ENCODE measurements at regions not wholly inside any gene's neighbourhood (a gene's known extent, or its start where the extent isn't known, plus 50 kb on each side); places are given as distances from the start of the nearest gene placed in this dataset.

GRCh38 chrX:121154858-121155404, 107.5 kb downstream of the GLUD2 start:
- ChIA-PET POLR2A (no interaction called here), CTCF (no interaction called here)
- no TSS peak for BruUV-seq (replicated peaks)
- Histone ChIP-seq H3K9me3 (ENCODE audit: control insufficient read depth, insufficient read depth, low read depth, low read length) (no peaks in the 10 kb centered on the region), H3K4me3 (ENCODE audit: low read depth in 2 of 2, low read length in 2 of 2) (no peak overlapping the region), H3K27me3 (ENCODE audit: control insufficient read depth, insufficient read depth, low read length) (no peaks in the 10 kb centered on the region), H3K36me3 (ENCODE audit: control insufficient read depth, insufficient read depth, low read length) (no peaks in the 10 kb centered on the region), H3K27ac (ENCODE audit: low read length) (no peak overlapping the region), H3K4me1 (ENCODE audit: control insufficient read depth, insufficient read depth, low read length) (no peaks in the 10 kb centered on the region)
- DNase-seq (ENCODE audit: low read depth, low spot score) (no peak), ATAC-seq (no peak)
- intact Hi-C loops (cut with micrococcal nuclease; ENCODE audit: unreplicated experiment) (no loop called here), in situ Hi-C loops (cut with HindIII; ENCODE audit: low pct_unique_long_range_greater_than_20kb, low sequenced_read_pairs) (no loop called here)
- TF ChIP-seq SIN3A (IDR thresholded peaks at IDR 0.05; ENCODE audit: borderline replicate concordance, insufficient read depth, low read depth, low read length) (no peak), CTCF (IDR thresholded peaks at IDR 0.05) (no peak), REST (IDR thresholded peaks at IDR 0.05; ENCODE audit: insufficient read depth in 1 of 2, low read depth in 2 of 2, low read length in 1 of 2) (no peak), TCF7L2 (IDR thresholded peaks at IDR 0.05; ENCODE audit: low read depth, low read length) (no peak), POLR2AphosphoS5 (IDR thresholded peaks at IDR 0.05; ENCODE audit: low read depth, low read length) (no peak)

GRCh38 chrX:121160987-121161386, 113.6 kb downstream of the GLUD2 start:
- ChIA-PET CTCF (no interaction called here), POLR2A (no interaction called here)
- in situ Hi-C loops (cut with HindIII; ENCODE audit: low pct_unique_long_range_greater_than_20kb, low sequenced_read_pairs) (no loop called here), intact Hi-C loops (cut with micrococcal nuclease; ENCODE audit: unreplicated experiment) (no loop called here)
- ATAC-seq (no peak), DNase-seq (ENCODE audit: low read depth, low spot score) (no peak)
- H3K36me3 ChIP-seq (ENCODE audit: control insufficient read depth, insufficient read depth, low read length) = no peaks in the 10 kb centered on the region; the same call in 1 of the 2 replicates
- no TSS peak for BruUV-seq (replicated peaks)
- no peak overlapping the region for H3K4me3 ChIP-seq (ENCODE audit: low read depth in 2 of 2, low read length in 2 of 2)
- no peaks in the 10 kb centered on the region for H3K9me3 ChIP-seq (ENCODE audit: control insufficient read depth, insufficient read depth, low read depth, low read length)
- TF ChIP-seq POLR2AphosphoS5 (IDR thresholded peaks at IDR 0.05; ENCODE audit: low read depth, low read length) (no peak), SIN3A (IDR thresholded peaks at IDR 0.05; ENCODE audit: borderline replicate concordance, insufficient read depth, low read depth, low read length) (no peak), TCF7L2 (IDR thresholded peaks at IDR 0.05; ENCODE audit: low read depth, low read length) (no peak), REST (IDR thresholded peaks at IDR 0.05; ENCODE audit: insufficient read depth in 1 of 2, low read depth in 2 of 2, low read length in 1 of 2) (no peak), CTCF (IDR thresholded peaks at IDR 0.05) (no peak)
- H3K27ac ChIP-seq (ENCODE audit: low read length) = no peak overlapping the region
- no peaks in the 10 kb centered on the region for H3K27me3 ChIP-seq (ENCODE audit: control insufficient read depth, insufficient read depth, low read length)
- no peaks in the 10 kb centered on the region for H3K4me1 ChIP-seq (ENCODE audit: control insufficient read depth, insufficient read depth, low read length)

All from Panc1 (cell line).